ENCODE measurements at regions not wholly inside any gene's neighbourhood (a gene's known extent, or its start where the extent isn't known, plus 50 kb on each side); places are given as distances from the start of the nearest gene placed in this dataset.

DNA sequence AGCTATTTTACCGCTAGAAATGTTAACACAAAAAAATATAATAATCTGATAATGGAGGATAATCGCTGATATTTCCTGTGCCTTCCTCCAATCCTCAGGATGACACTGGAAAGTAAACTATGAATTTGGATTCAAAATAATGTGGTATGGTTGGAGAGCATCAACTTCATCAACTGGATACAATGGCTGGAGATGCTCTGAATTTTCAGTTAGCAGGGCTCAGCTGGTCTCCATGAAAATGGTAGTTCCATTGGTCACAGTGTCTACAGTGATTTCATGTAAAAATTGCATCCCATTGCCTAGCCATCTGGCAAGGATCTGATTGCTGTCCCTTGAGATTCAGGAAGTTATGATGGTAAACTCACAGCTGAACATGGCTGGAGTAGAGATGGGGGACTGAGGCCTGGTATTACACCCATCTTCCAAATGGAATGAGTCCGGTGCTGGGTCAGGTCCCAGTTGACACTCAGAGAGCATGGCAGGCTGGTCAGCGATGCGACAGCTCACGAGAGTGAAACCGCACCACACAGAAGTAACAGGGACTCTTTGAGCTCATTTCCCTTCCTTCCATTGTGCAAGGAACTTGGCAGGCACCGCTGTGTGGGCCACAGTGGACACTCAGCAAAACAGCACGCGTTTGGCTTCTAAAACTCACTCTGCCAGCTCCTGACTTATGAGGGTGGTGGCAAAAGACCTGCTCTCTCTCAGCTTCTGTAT is 142.4 kb upstream of the TNFAIP3 start (continued):
- TF ChIP-seq MXI1 (IDR thresholded peaks at IDR 0.05; ENCODE audit: low read depth, low read length) (no peak), SIN3A (IDR thresholded peaks at IDR 0.05; ENCODE audit: low read depth, low read length) (no peak), NFIC (IDR thresholded peaks at IDR 0.05; ENCODE audit: low read depth, low read length) (no peak), STAT3 (IDR thresholded peaks at IDR 0.05; ENCODE audit: low read depth, low read length) (no peak), HDAC6 (IDR thresholded peaks at IDR 0.05; ENCODE audit: unreplicated experiment) (no peak), FOS (IDR thresholded peaks at IDR 0.05; ENCODE audit: borderline replicate concordance, extremely low read depth, insufficient read length) (no peak), DPF2 (IDR thresholded peaks at IDR 0.05) (no peak)
- TF ChIP-seq, protein P1, sequence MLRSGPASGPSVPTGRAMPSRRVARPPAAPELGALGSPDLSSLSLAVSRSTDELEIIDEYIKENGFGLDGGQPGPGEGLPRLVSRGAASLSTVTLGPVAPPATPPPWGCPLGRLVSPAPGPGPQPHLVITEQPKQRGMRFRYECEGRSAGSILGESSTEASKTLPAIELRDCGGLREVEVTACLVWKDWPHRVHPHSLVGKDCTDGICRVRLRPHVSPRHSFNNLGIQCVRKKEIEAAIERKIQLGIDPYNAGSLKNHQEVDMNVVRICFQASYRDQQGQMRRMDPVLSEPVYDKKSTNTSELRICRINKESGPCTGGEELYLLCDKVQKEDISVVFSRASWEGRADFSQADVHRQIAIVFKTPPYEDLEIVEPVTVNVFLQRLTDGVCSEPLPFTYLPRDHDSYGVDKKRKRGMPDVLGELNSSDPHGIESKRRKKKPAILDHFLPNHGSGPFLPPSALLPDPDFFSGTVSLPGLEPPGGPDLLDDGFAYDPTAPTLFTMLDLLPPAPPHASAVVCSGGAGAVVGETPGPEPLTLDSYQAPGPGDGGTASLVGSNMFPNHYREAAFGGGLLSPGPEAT (IDR thresholded peaks at IDR 0.05; ENCODE audit: low read depth): no peak
- TF ChIP-seq, protein P2, sequence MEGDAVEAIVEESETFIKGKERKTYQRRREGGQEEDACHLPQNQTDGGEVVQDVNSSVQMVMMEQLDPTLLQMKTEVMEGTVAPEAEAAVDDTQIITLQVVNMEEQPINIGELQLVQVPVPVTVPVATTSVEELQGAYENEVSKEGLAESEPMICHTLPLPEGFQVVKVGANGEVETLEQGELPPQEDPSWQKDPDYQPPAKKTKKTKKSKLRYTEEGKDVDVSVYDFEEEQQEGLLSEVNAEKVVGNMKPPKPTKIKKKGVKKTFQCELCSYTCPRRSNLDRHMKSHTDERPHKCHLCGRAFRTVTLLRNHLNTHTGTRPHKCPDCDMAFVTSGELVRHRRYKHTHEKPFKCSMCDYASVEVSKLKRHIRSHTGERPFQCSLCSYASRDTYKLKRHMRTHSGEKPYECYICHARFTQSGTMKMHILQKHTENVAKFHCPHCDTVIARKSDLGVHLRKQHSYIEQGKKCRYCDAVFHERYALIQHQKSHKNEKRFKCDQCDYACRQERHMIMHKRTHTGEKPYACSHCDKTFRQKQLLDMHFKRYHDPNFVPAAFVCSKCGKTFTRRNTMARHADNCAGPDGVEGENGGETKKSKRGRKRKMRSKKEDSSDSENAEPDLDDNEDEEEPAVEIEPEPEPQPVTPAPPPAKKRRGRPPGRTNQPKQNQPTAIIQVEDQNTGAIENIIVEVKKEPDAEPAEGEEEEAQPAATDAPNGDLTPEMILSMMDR (IDR thresholded peaks at IDR 0.05 in 2 of 3, conservative IDR thresholded peaks at IDR 0.05 in 1 of 3; ENCODE audit: control insufficient read depth in 2 of 3, extremely low read depth in 1 of 3, insufficient read depth in 1 of 3, low read depth in 3 of 3, low read length in 3 of 3): no peak
